GM12892 (cell line): ENCODE measurements at regions not wholly inside any gene's neighbourhood (a gene's known extent, or its start where the extent isn't known, plus 50 kb on each side); places are given as distances from the start of the nearest gene placed in this dataset.

Source experiments
- POLR2A ChIP-seq: IDR thresholded peaks from 2 replicates; pipeline ENCODE4 v1.6.1; 2011; ENCODE audit warnings: low read depth, low read length, control low read depth
- TAF1 ChIP-seq: IDR thresholded peaks from 2 replicates; pipeline ENCODE4 v1.6.1; 2011; ENCODE audit warnings: low read depth, mild to moderate bottlenecking, control low read depth, low read length, borderline replicate concordance

DNA sequence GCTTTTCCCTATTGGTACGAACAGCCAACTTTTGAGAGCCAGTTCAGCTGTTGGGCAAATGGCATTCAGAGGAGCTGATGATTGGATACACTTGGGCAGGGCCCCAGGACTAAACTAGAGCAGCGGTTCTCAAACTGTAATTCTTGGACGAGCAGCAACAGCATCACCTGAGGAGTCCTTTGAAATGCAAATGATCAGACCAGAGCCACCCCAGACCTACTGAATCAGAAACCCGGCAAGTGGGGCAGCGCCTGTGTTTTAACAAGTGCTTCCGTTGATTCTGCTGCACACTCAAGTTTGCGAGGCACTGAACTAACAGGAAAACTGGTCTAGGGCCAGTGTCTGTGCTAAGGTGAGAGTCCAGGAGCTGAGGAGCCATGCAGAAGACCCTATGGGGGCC, 239.7 kb downstream of the UACA start:
- no peak for TF ChIP-seq TAF1
- no peak for TF ChIP-seq POLR2A
